Nucleus accumbens (tissue), 56 donors: ENCODE measurements at regions not wholly inside any gene's neighbourhood (a gene's known extent, or its start where the extent isn't known, plus 50 kb on each side); places are given as distances from the start of the nearest gene placed in this dataset.
"Not testable (repeated sequence)": the region's sequence is repeated elsewhere in the genome, so short reads cannot be mapped to it uniquely, and the experiment has no call there.

Source experiments
- DNase-seq, 56 donors: peaks; one replicate each; lab custom pipeline; 2025; lab: John Stamatoyannopoulos, UW

DNA sequence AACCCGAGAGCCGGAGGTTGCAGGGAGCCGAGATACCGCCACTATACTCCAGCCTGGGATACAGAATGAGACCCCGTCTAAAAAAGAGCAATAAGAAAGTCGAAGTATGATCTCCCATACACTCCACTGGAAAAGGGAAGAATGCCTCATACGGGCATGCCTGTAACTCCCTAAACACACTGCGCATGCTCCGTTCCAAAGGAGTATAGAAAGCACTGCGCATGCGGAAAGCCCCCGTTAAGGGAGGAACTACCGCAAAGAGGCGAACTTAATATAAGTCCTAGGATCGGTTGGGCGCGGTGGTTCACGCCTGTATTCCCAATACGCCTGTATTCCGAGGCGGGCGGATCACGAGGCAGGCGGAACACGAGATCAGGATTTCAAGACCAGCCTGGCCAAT lies 313.1 kb upstream of the ERCC4 start:
- no peak for DNase-seq

DNA sequence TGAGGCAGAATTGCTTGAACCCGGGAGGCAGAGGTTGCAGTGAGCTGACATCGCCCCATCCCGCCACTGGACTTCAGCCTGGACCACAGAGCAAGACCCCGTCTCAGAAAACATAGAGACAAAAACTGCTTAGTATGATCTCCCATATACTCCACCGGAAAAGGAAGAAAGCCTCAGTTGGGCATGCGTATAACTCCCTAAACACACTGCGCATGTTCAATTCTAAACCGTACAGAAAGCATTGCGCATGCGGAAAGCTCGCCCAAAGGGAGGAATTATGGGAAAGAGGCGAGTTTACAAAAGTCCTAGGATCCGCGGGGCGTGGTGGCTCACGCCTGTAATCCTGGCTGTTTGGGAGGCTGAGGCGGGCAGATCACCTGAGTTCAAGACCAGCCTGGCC lies 312.7 kb upstream of the ERCC4 start:
- DNase-seq = no peak

DNA sequence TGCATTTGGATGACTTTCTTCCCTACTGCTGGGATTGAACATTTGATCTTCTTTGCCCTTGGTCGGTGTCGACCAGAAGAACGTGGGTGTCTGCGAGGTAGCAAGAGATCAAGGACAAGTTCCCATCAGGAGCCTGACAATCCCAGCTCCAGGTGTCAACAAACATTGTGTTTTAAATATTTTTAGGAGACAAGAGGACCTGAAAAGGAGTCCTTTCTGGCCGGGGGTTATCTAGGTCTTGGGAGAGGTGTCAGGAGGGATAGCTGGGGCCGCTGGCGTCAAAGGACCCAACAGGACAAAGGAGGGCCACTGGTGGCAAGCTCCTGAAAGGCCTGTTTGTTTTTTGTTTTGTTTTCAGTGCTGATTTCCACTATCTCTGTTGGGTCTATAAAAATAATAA lies 308.4 kb upstream of the ERCC4 start:
- DNase-seq = no peak

DNA sequence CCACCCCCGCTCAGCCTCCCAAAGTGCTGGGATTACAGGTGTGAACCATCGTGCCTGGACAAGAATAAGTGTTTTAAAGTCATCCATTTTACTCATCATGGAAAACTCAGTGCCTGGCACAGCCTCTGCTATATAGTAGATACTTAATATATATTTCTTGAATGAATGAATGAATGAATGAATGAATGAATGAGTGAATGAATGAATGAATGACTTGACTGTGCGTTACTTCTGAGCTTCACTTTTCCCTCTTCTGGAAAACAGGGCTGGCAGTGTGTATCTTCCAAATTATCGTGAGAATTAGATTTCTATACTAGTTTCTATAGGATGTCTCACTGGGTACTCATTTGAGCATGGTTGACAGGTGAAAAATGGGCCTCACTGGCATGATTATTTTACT lies 307.3 kb upstream of the ERCC4 start:
- DNase-seq = no peak

- DNase-seq = no peak
Observed at GRCh38 chr16:13613165-13613564, 306.8 kb upstream of the ERCC4 start.

DNA sequence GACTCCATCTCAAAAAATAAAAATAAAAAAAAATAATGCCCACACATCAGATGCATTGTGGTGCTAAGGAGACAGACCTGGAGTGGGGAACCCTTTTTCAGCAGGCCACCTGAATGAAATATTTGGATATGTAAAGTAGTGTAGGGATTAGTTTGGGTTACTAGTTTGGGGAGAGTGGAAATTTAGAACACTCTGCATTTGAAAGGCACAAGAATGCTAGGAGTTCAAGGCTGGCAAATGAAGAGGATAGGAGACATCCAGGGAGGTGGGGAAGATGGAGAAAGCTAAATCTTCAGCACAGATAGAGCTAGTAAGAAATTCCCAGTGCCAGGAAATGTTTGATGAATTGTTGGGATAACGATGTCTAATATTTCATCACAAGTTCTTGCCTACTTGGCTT lies 298.3 kb upstream of the ERCC4 start:
- no peak for DNase-seq

- no peak for DNase-seq
Observed at GRCh38 chr16:13628156-13628555, 291.8 kb upstream of the ERCC4 start.

DNA sequence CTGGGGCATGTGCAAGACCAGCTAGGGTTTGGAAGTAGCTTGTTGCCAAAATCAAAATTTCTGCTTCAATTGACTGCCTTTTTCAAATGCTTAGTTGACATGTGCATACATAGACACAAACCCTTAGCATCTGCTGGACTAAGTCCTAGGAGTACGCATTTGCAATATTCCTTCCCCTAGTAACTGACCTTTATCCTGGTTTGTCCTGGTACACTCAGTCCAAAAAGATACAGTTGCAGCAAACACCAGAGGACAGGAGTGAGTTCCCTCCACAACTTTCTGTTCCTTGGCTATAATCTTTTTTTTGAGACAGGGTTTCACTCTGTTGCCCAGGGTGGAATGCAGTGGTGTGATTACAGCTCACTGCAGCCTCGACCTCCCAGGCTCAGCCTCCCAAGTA lies 290.2 kb upstream of the ERCC4 start:
- DNase-seq = no peak

- DNase-seq = peak in 10 of 56 donors; percentile 0 to 31 (median 3)
Observed at GRCh38 chr16:13630374-13630773, 289.6 kb upstream of the ERCC4 start.

GRCh38 chr16:13631213-13631767 lies 288.7 kb upstream of the ERCC4 start:
- no peak for DNase-seq

GRCh38 chr16:13631916-13632315 lies 288.0 kb upstream of the ERCC4 start:
- DNase-seq = no peak

- not testable (repeated sequence) for DNase-seq
Observed at GRCh38 chr16:13632504-13632903, 287.4 kb upstream of the ERCC4 start.

DNA sequence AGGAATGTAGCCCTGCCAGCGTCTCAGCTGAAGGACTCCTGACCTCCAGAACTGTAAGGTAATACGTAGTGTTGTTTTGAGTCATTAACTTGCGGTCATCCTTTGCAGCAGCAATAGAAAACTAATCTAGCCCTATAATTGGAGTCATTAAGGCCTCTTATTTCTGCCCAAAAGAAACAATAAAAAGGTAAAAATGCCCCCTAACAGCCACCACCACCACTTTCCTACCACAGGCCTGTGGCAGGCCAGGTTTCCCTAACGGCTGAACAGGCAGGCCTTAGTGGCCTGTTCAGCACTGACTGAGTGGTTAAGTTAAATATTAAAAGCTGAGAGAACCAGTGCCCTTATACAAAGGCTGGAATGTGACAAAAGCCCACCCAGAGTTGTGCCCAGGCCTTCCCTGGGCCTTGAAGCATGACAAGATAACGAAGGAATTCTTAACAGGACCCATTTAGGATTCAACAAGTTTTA lies 286.5 kb upstream of the ERCC4 start:
- DNase-seq = no peak

DNA sequence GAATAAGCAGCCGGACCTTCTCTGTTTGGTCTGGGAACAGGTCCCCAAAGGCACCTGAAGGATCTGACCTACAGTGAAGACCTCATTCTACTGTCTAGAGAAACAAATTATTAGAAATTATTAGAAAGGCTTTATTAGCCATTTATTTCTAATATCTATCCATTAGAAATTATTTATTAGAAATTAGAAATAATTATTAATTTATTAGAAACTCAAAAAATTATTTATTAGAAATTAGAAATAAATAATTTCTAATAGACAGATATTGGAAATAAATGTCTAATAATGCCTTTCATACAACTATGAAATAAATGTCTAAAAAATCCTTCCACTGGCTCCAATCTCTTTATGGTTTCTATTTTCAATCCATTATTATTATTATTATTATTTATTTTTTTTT lies 285.7 kb upstream of the ERCC4 start:
- no peak for DNase-seq

DNA sequence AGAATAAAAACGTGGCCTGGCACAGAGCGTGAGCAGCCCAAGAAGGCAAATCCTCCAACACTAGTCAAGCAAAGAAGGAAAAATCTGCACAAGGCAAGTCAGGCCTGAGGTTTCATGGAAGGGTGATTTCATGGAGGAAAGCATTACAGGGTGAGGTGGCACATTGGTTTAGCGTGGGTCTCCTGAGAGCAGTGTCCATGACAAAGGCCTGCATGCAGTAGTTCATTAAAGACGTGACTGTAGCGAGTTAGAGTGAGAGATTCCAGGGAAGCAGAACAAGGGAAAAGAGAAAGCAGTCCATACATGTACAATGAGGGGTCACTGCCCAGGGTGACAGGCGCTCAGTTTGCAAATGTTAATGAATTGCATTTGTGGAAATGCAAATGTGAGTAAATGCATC lies 285.0 kb upstream of the ERCC4 start:
- no peak for DNase-seq

- no peak for DNase-seq
Observed at GRCh38 chr16:13638218-13638617, 281.7 kb upstream of the ERCC4 start.

DNA sequence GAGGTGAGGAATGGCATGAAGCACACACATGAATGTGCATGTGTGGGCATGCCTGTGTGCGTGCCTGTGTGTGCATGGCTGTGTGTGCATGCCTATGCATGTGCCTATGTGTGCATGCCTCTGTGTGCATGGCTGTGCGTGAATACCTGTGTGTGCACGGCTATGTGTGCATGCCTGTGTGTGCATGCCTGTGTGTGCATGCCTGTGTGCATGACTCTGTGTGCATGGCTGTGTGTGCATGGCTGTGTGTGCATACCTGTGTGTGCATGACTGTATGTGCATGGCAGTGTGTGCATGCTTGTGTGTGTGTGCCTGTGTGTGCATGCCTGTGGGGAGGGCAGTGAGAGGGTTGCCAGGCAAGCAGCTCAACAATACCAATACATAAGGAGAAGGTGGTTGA lies 276.5 kb upstream of the ERCC4 start:
- no peak for DNase-seq

DNA sequence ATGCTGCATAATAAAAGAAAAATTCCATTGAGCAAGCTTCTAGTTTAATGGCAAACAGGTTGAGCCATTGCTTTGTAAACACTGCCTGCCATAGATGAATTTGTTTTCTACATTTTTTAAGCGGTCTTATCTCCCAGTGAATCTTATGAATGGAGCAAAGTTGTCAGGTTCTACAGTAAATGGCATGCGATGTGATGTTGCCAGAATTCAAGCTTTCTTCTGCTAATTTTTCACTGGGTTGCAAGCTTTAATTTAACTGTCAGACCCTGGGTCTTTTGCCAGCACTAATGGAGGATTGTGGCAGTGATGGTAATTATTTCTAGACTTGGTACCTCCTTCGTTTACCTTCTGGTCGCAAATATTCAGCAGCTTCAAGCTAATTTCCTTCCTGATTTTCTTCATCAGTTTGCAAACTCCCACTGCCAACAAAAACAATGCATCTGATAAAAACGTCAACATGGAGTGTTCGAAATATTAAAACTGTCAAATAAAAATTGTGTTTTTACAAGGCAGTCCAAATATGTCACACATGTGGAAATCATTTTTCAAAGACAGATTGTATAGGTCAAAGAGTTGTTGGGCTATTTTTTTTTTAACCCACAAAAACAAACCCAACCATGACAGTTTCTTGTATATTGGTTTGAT lies 274.2 kb upstream of the ERCC4 start:
- no peak for DNase-seq

- no peak for DNase-seq
Observed at GRCh38 chr16:13660807-13661206, 259.1 kb upstream of the ERCC4 start.

DNA sequence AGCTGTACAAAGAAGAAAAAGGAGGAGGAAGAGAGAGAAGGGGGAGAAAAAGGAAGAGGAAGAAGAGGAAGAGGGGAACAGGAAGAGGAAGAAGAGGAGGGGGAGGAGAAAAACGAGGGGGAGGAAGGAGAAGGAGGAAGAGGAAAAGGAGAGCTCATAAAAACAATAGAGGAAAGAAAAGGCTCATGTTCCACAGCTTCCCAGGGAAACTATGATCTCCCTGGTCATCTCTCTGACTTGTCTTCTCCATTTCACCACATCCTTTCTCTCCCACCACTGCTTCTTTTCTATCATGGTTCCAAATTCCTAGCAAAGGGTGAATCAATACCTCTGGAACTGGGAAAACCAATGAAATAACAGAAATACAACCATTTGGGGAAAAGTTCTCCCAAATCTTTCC lies 254.1 kb upstream of the ERCC4 start:
- DNase-seq = no peak

DNA sequence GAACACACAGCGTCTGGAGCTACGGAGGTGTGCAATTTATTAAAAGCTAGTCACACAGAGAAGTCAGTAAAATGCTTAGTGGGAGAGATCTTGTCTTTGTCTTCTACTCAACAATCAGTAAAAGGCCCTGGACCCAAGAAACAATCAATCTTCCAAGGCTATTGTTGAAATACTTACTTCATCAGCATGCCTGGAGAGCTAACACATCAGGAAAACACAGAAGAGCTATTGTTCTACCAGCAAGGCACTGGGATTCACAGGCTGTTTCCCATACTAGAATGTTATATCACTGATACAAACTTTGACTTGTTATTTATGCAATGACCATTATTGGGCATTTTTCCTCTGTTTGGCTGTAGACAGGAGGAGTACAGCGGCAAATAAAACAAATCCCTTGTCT lies 247.8 kb upstream of the ERCC4 start:
- DNase-seq = no peak

GRCh38 chr16:13680021-13680889 lies 239.7 kb upstream of the ERCC4 start:
- peak in 3 of 56 donors; percentile 1 to 15 (median 1) for DNase-seq
